ENCODE measurements at regions not wholly inside any gene's neighbourhood (a gene's known extent, or its start where the extent isn't known, plus 50 kb on each side); places are given as distances from the start of the nearest gene placed in this dataset.

- TF ChIP-seq POLR2A (IDR thresholded peaks at IDR 0.05; ENCODE audit: low read depth, low read length) (no peak), POLR2AphosphoS5 (IDR thresholded peaks at IDR 0.05; ENCODE audit: low read depth, low read length) (no peak), TAF1 (IDR thresholded peaks at IDR 0.05; ENCODE audit: borderline replicate concordance, low read depth, low read length) (no peak)
- DNase-seq (ENCODE audit: insufficient read length) (no peak), FAIRE-seq (no peak)
Observed at GRCh38 chr2:79355569-79355968, 157.3 kb upstream of the CTNNA2 start.

- no peak for DNase-seq (ENCODE audit: insufficient read length)
- FAIRE-seq = no peak
- TF ChIP-seq POLR2A (IDR thresholded peaks at IDR 0.05; ENCODE audit: low read depth, low read length) (no peak), TAF1 (IDR thresholded peaks at IDR 0.05; ENCODE audit: borderline replicate concordance, low read depth, low read length) (no peak), POLR2AphosphoS5 (IDR thresholded peaks at IDR 0.05; ENCODE audit: low read depth, low read length) (no peak)
Observed at GRCh38 chr2:79327460-79327859, 167.9 kb upstream of the REG3A start.

- DNase-seq (ENCODE audit: insufficient read length) = no peak
- TF ChIP-seq POLR2A (IDR thresholded peaks at IDR 0.05; ENCODE audit: low read depth, low read length) (no peak), POLR2AphosphoS5 (IDR thresholded peaks at IDR 0.05; ENCODE audit: low read depth, low read length) (no peak), TAF1 (IDR thresholded peaks at IDR 0.05; ENCODE audit: borderline replicate concordance, low read depth, low read length) (no peak)
- FAIRE-seq = no peak
Observed at GRCh38 chr2:79320871-79321270, 161.3 kb upstream of the REG3A start.

- DNase-seq (ENCODE audit: insufficient read length) (no peak), FAIRE-seq (no peak)
- TF ChIP-seq TAF1 (IDR thresholded peaks at IDR 0.05; ENCODE audit: borderline replicate concordance, low read depth, low read length) (no peak), POLR2AphosphoS5 (IDR thresholded peaks at IDR 0.05; ENCODE audit: low read depth, low read length) (no peak), POLR2A (IDR thresholded peaks at IDR 0.05; ENCODE audit: low read depth, low read length) (no peak)
Observed at GRCh38 chr2:79294994-79295393, 135.4 kb upstream of the REG3A start.

- no peak for FAIRE-seq
- TF ChIP-seq POLR2AphosphoS5 (IDR thresholded peaks at IDR 0.05; ENCODE audit: low read depth, low read length) = no peak
- TF ChIP-seq POLR2A (IDR thresholded peaks at IDR 0.05; ENCODE audit: low read depth, low read length) = no peak
Observed at GRCh38 chr2:79292958-79293315, 133.4 kb upstream of the REG3A start.

GRCh38 chr2:79292239-79292957 lies 132.8 kb upstream of the REG3A start:
- FAIRE-seq = no peak
- no peak for DNase-seq (ENCODE audit: insufficient read length)
- TF ChIP-seq TAF1 (IDR thresholded peaks at IDR 0.05; ENCODE audit: borderline replicate concordance, low read depth, low read length) (no peak), POLR2AphosphoS5 (IDR thresholded peaks at IDR 0.05; ENCODE audit: low read depth, low read length) (no peak), POLR2A (IDR thresholded peaks at IDR 0.05; ENCODE audit: low read depth, low read length) (no peak)

More at GRCh38 chr2:79292958-79293315, 133.4 kb upstream of the REG3A start:
- DNase-seq (ENCODE audit: insufficient read length) = no peak

- no peak for TF ChIP-seq TAF1 (IDR thresholded peaks at IDR 0.05; ENCODE audit: borderline replicate concordance, low read depth, low read length)
- TF ChIP-seq POLR2A (IDR thresholded peaks at IDR 0.05; ENCODE audit: low read depth, low read length) = no peak
- no peak for TF ChIP-seq POLR2AphosphoS5 (IDR thresholded peaks at IDR 0.05; ENCODE audit: low read depth, low read length)
- FAIRE-seq (no peak), DNase-seq (ENCODE audit: insufficient read length) (no peak)
Observed at GRCh38 chr2:79275863-79276262, 116.3 kb upstream of the REG3A start.

- no peak for TF ChIP-seq TAF1 (IDR thresholded peaks at IDR 0.05; ENCODE audit: borderline replicate concordance, low read depth, low read length)
- no peak for TF ChIP-seq POLR2A (IDR thresholded peaks at IDR 0.05; ENCODE audit: low read depth, low read length)
- TF ChIP-seq POLR2AphosphoS5 (IDR thresholded peaks at IDR 0.05; ENCODE audit: low read depth, low read length) = no peak
- DNase-seq (ENCODE audit: insufficient read length) (no peak), FAIRE-seq (no peak)
Observed at GRCh38 chr2:79275197-79275596, 115.6 kb upstream of the REG3A start.

GRCh38 chr2:79272616-79273015 lies 113.1 kb upstream of the REG3A start:
- no peak for TF ChIP-seq TAF1 (IDR thresholded peaks at IDR 0.05; ENCODE audit: borderline replicate concordance, low read depth, low read length)
- no peak for TF ChIP-seq POLR2AphosphoS5 (IDR thresholded peaks at IDR 0.05; ENCODE audit: low read depth, low read length)
- TF ChIP-seq POLR2A (IDR thresholded peaks at IDR 0.05; ENCODE audit: low read depth, low read length) = no peak
- DNase-seq (ENCODE audit: insufficient read length) = no peak
- FAIRE-seq = no peak

GRCh38 chr2:79271456-79271855 lies 111.9 kb upstream of the REG3A start:
- DNase-seq (ENCODE audit: insufficient read length) (no peak), FAIRE-seq (no peak)
- TF ChIP-seq TAF1 (IDR thresholded peaks at IDR 0.05; ENCODE audit: borderline replicate concordance, low read depth, low read length) = no peak
- TF ChIP-seq POLR2A (IDR thresholded peaks at IDR 0.05; ENCODE audit: low read depth, low read length) = no peak
- no peak for TF ChIP-seq POLR2AphosphoS5 (IDR thresholded peaks at IDR 0.05; ENCODE audit: low read depth, low read length)

- TF ChIP-seq TAF1 (IDR thresholded peaks at IDR 0.05; ENCODE audit: borderline replicate concordance, low read depth, low read length) (no peak), POLR2A (IDR thresholded peaks at IDR 0.05; ENCODE audit: low read depth, low read length) (no peak), POLR2AphosphoS5 (IDR thresholded peaks at IDR 0.05; ENCODE audit: low read depth, low read length) (no peak)
- DNase-seq (ENCODE audit: insufficient read length) = no peak
- no peak for FAIRE-seq
Observed at GRCh38 chr2:79260848-79261247, 101.3 kb upstream of the REG3A start.

GRCh38 chr2:79259959-79260358 lies 100.4 kb upstream of the REG3A start:
- no peak for DNase-seq (ENCODE audit: insufficient read length)
- no peak for FAIRE-seq
- TF ChIP-seq TAF1 (IDR thresholded peaks at IDR 0.05; ENCODE audit: borderline replicate concordance, low read depth, low read length) (no peak), POLR2A (IDR thresholded peaks at IDR 0.05; ENCODE audit: low read depth, low read length) (no peak), POLR2AphosphoS5 (IDR thresholded peaks at IDR 0.05; ENCODE audit: low read depth, low read length) (no peak)
